ENCODE measurements at regions not wholly inside any gene's neighbourhood (a gene's known extent, or its start where the extent isn't known, plus 50 kb on each side); places are given as distances from the start of the nearest gene placed in this dataset.
"Not testable (repeated sequence)": the region's sequence is repeated elsewhere in the genome, so short reads cannot be mapped to it uniquely, and the experiment has no call there.

GRCh38 chr5:18745988-18746615, 1111.8 kb downstream of the TAF11L14 start:
- DNase-seq = peak; percentile 82

GRCh38 chr5:18749763-18750162, 1115.5 kb downstream of the TAF11L14 start:
- DNase-seq = no peak

GRCh38 chr5:18752317-18752716, 1118.1 kb downstream of the TAF11L14 start:
- DNase-seq = no peak

GRCh38 chr5:18754201-18754600, 1119.9 kb downstream of the TAF11L14 start:
- DNase-seq = no peak

- DNase-seq = no peak
Observed at GRCh38 chr5:18761801-18762200, 1127.5 kb downstream of the TAF11L14 start.

GRCh38 chr5:18764161-18764560, 1129.9 kb downstream of the TAF11L14 start:
- DNase-seq = no peak

GRCh38 chr5:18765304-18765703, 1131.0 kb downstream of the TAF11L14 start:
- DNase-seq = no peak

GRCh38 chr5:18771097-18771610, 1136.9 kb downstream of the TAF11L14 start:
- no peak for DNase-seq

- DNase-seq = peak; percentile 7
Observed at GRCh38 chr5:18772475-18772874, 1138.2 kb downstream of the TAF11L14 start.

GRCh38 chr5:18778225-18778624, 1144.0 kb downstream of the TAF11L14 start:
- no peak for DNase-seq

- DNase-seq = no peak
Observed at GRCh38 chr5:18789218-18789998, 1155.1 kb downstream of the TAF11L14 start.

- DNase-seq = no peak
Observed at GRCh38 chr5:18792145-18792544, 1157.9 kb downstream of the TAF11L14 start.

GRCh38 chr5:18797222-18797621, 1163.0 kb downstream of the TAF11L14 start:
- DNase-seq = no peak

- no peak for DNase-seq
Observed at GRCh38 chr5:18798058-18798457, 1163.8 kb downstream of the TAF11L14 start.

- peak; percentile 62 for DNase-seq
Observed at GRCh38 chr5:18799482-18800128, 1165.3 kb downstream of the TAF11L14 start.

- DNase-seq = no peak
Observed at GRCh38 chr5:18800293-18801025, 1166.2 kb downstream of the TAF11L14 start.

GRCh38 chr5:18801413-18801812, 1167.2 kb downstream of the TAF11L14 start:
- not testable (repeated sequence) for DNase-seq

GRCh38 chr5:18802336-18802735, 1168.1 kb downstream of the TAF11L14 start:
- no peak for DNase-seq

- no peak for DNase-seq
Observed at GRCh38 chr5:18805376-18805775, 1171.1 kb downstream of the TAF11L14 start.

GRCh38 chr5:18807256-18808149, 1173.2 kb downstream of the TAF11L14 start:
- no peak for DNase-seq

GRCh38 chr5:18811661-18812060, 1176.3 kb downstream of the CDH18 start:
- no peak for DNase-seq

GRCh38 chr5:18828351-18828750, 1159.6 kb downstream of the CDH18 start:
- DNase-seq = no peak

All from hematopoietic multipotent progenitor cell treated with erythropoietin and hydrocortisone succinate and interleukin-3 and kit ligand, for 6 days (in vitro differentiated cells).